H1 (cell line): ENCODE measurements at regions not wholly inside any gene's neighbourhood (a gene's known extent, or its start where the extent isn't known, plus 50 kb on each side); places are given as distances from the start of the nearest gene placed in this dataset.

Experiments
- CTCF ChIA-PET: fragments of 300-600 bp; sonication (Branson Sonifier 250); formaldehyde crosslinking; loops from one replicate; lab custom pipeline; 2021; ENCODE audit not compliant: partially characterized antibody; lab: Charles Lee
- POLR2A ChIA-PET: fragments of 300-600 bp; sonication (Branson Sonifier 250); formaldehyde crosslinking; loops from one replicate; lab custom pipeline; 2021; ENCODE audit warnings: inconsistent platforms; ENCODE audit not compliant: partially characterized antibody; lab: Charles Lee
- DNase-seq, 2 experiments: peaks; one replicate each; pipeline versions ENCODE4 v3.0.0 to v3.0.0-alpha.2; 2010 to 2022; ENCODE audit warnings: low spot score in 2 of 2, low read depth in 1 of 2, mixed read lengths in 1 of 2
- FAIRE-seq: peaks from 2 replicates; lab custom pipeline; 2011; peaks lifted over from hg19 to GRCh38; lab: Jason Lieb, UNC
- H2AFZ ChIP-seq: 2 replicates; pipeline ENCODE4 v1.8.1; 2012; ENCODE audit warnings: low read length, inconsistent platforms
- H2AK5ac ChIP-seq: 2 replicates; pipeline ENCODE4 v1.6.1; 2013; ENCODE audit warnings: low read depth, low read length
- H2BK120ac ChIP-seq: replicated peaks from 2 replicates; pipeline ENCODE3; 2013; ENCODE audit warnings: low read depth, low read length, inconsistent platforms
- H2BK12ac ChIP-seq: 2 replicates; pipeline ENCODE4 v1.6.1; 2013; ENCODE audit warnings: low read depth, low read length
- H2BK15ac ChIP-seq: 2 replicates; pipeline ENCODE4 v1.6.1; 2013; ENCODE audit warnings: low read length
- H2BK20ac ChIP-seq: 2 replicates; pipeline ENCODE4 v1.6.1; 2013; ENCODE audit warnings: low read length
- H2BK5ac ChIP-seq: 2 replicates; pipeline ENCODE4 v1.6.1; 2013; ENCODE audit warnings: low read depth, low read length
- H3K14ac ChIP-seq: 2 replicates; pipeline ENCODE4 v1.6.1; 2013; ENCODE audit warnings: inconsistent platforms; ENCODE audit not compliant: insufficient read length
- H3K18ac ChIP-seq: 2 replicates; pipeline ENCODE4 v1.6.1; 2013; ENCODE audit warnings: low read length; ENCODE audit errors: extremely low read depth
- H3K23ac ChIP-seq: 2 replicates; pipeline ENCODE4 v1.6.1; 2013; ENCODE audit warnings: inconsistent platforms; ENCODE audit not compliant: insufficient read length
- H3K23me2 ChIP-seq: 2 replicates; pipeline ENCODE4 v1.6.1; 2013; ENCODE audit warnings: low read depth, low read length
- H3K27ac ChIP-seq: 2 replicates; pipeline ENCODE4 v1.6.1; 2011; ENCODE audit warnings: low read depth, low read length, inconsistent platforms
- H3K27me3 ChIP-seq, 4 experiments: replicated peaks in 1 of 4; 1 replicate in 1 of 4; 2 replicates in 3 of 4; pipeline versions ENCODE4 v1.6.1 to v1.8.1; 2011 to 2013; ENCODE audit warnings: low read length in 3 of 4, mild to moderate bottlenecking in 3 of 4, inconsistent platforms in 2 of 4, mixed read lengths in 2 of 4, moderate library complexity in 1 of 4; ENCODE audit not compliant: control insufficient read depth in 3 of 4, insufficient read depth in 3 of 4; ENCODE audit errors: extremely low read depth in 1 of 4
- H3K36me3 ChIP-seq, 4 experiments: 2 replicates each; pipeline versions ENCODE4 v1.6.1 to v1.8.1; 2011 to 2013; ENCODE audit warnings: mild to moderate bottlenecking in 4 of 4, low read length in 3 of 4, moderate library complexity in 2 of 4, control low read depth in 1 of 4, inconsistent platforms in 1 of 4; ENCODE audit not compliant: insufficient read depth in 4 of 4, control insufficient read depth in 2 of 4
- H3K4ac ChIP-seq: replicated peaks from 2 replicates; pipeline ENCODE3; 2013; ENCODE audit warnings: low read length, low read depth, mixed read lengths, inconsistent platforms; ENCODE audit not compliant: insufficient read length
- H3K4me1 ChIP-seq, 4 experiments: replicated peaks in 1 of 4; 1 replicate in 1 of 4; 2 replicates in 3 of 4; pipeline versions ENCODE4 v1.6.1 to v1.8.1; 2011 to 2013; ENCODE audit warnings: low read length in 3 of 4, inconsistent platforms in 2 of 4, mixed read lengths in 1 of 4; ENCODE audit not compliant: insufficient read depth in 4 of 4, control insufficient read depth in 3 of 4
- H3K4me2 ChIP-seq, 2 experiments: 2 replicates each; pipeline versions ENCODE4 v1.6.1 to v1.8.1; 2011 to 2013; ENCODE audit warnings: low read depth in 2 of 2, low read length in 2 of 2, control low read depth in 1 of 2, inconsistent platforms in 1 of 2, mild to moderate bottlenecking in 1 of 2; ENCODE audit not compliant: insufficient read depth in 1 of 2
- H3K4me3 ChIP-seq, 4 experiments: fragments of 200-600, 300-600 bp in 1 of 4; sonication (generic), shearing (Covaris generic), sonication (Bioruptor Twin) in 1 of 4; 2 replicates each; pipeline versions ENCODE4 v1.5.1 to v1.8.1; 2011 to 2016; ENCODE audit warnings: low read length in 4 of 4, low read depth in 3 of 4, control low read depth in 2 of 4, inconsistent platforms in 2 of 4, mild to moderate bottlenecking in 2 of 4, mixed read lengths in 1 of 4, moderate library complexity in 1 of 4; ENCODE audit not compliant: insufficient read depth in 2 of 4; ENCODE audit errors: extremely low read depth in 1 of 4
- H3K56ac ChIP-seq: replicated peaks from 2 replicates; pipeline ENCODE3; 2013; ENCODE audit warnings: low read depth, mild to moderate bottlenecking, mixed read lengths, low read length, inconsistent platforms; ENCODE audit not compliant: insufficient read length
- H3K79me1 ChIP-seq: 2 replicates; pipeline ENCODE4 v1.6.1; 2013; ENCODE audit warnings: low read depth, low read length, control low read depth
- H3K79me2 ChIP-seq, 2 experiments: 2 replicates each; pipeline versions ENCODE4 v1.6.1 to v1.8.1; 2012 to 2013; ENCODE audit warnings: low read length in 2 of 2, mild to moderate bottlenecking in 2 of 2, inconsistent platforms in 1 of 2; ENCODE audit not compliant: insufficient read depth in 2 of 2, control insufficient read depth in 1 of 2
- H3K9ac ChIP-seq, 4 experiments: replicated peaks in 1 of 4; 1 replicate in 1 of 4; 2 replicates in 3 of 4; pipeline versions ENCODE4 v1.6.1 to v1.8.1; 2011 to 2013; ENCODE audit warnings: low read depth in 3 of 4, low read length in 3 of 4, control low read depth in 2 of 4, mild to moderate bottlenecking in 2 of 4, moderate library complexity in 2 of 4, inconsistent platforms in 1 of 4; ENCODE audit errors: extremely low read depth in 1 of 4
- H3K9me3 ChIP-seq, 2 experiments: 2 replicates each; pipeline versions ENCODE4 v1.6.1 to v1.8.1; 2012 to 2013; ENCODE audit warnings: mild to moderate bottlenecking in 2 of 2, moderate library complexity in 2 of 2, control low read depth in 1 of 2, inconsistent platforms in 1 of 2, low read depth in 1 of 2, low read length in 1 of 2, mixed read lengths in 1 of 2; ENCODE audit not compliant: insufficient read depth in 2 of 2
- H4K20me1 ChIP-seq, 2 experiments: replicated peaks in 1 of 2; 2 replicates each; pipeline versions ENCODE3 to v1.8.1; 2011 to 2013; ENCODE audit warnings: inconsistent platforms in 2 of 2, low read length in 2 of 2, mild to moderate bottlenecking in 1 of 2; ENCODE audit not compliant: insufficient read depth in 2 of 2, control insufficient read depth in 1 of 2
- H4K5ac ChIP-seq: 2 replicates; pipeline ENCODE4 v1.6.1; 2013; ENCODE audit warnings: low read length, low read depth, mixed read lengths, inconsistent platforms; ENCODE audit not compliant: insufficient read length
- H4K8ac ChIP-seq: 2 replicates; pipeline ENCODE4 v1.8.0; 2013; ENCODE audit warnings: mild to moderate bottlenecking, moderate library complexity, low read length, inconsistent platforms; ENCODE audit not compliant: insufficient read depth; ENCODE audit errors: extremely low read depth
- H4K91ac ChIP-seq: replicated peaks from 2 replicates; pipeline ENCODE3; 2013; ENCODE audit warnings: low read length, mixed read lengths, inconsistent platforms; ENCODE audit not compliant: insufficient read length
- CBX5 ChIP-seq: fragments of 300-800, 300-1000 bp; sonication (generic); IDR thresholded peaks from 2 replicates; pipeline ENCODE4 v1.7.1; 2016; ENCODE audit warnings: antibody characterized with exemption, low read length, low read depth
- CREB1 ChIP-seq: IDR thresholded peaks from 2 replicates; pipeline ENCODE4 v1.6.1; 2012; ENCODE audit warnings: inconsistent platforms
- EZH2 ChIP-seq: fragments of 200-600 bp; sonication (generic); IDR thresholded peaks from 2 replicates; pipeline ENCODE4 v1.7.1; 2012; ENCODE audit warnings: low read depth, mild to moderate bottlenecking, moderate library complexity, low read length, inconsistent platforms; ENCODE audit not compliant: severe bottlenecking
- GTF2F1 ChIP-seq: IDR thresholded peaks from 2 replicates; pipeline ENCODE4 v1.6.1; 2012; ENCODE audit warnings: low read depth, low read length, improper control_type of control experiment, borderline replicate concordance
- HDAC2 ChIP-seq, 2 experiments: fragments of 300-600 bp in 1 of 2; sonication (generic) in 1 of 2; IDR thresholded peaks; 2 replicates each; pipeline ENCODE4 v1.6.1; 2011 to 2012; ENCODE audit warnings: low read depth in 2 of 2, low read length in 2 of 2, mild to moderate bottlenecking in 2 of 2, moderate library complexity in 2 of 2, borderline replicate concordance in 1 of 2, inconsistent platforms in 1 of 2
- KDM4A ChIP-seq: IDR thresholded peaks from one replicate; pipeline ENCODE4 v1.7.1; 2012; ENCODE audit warnings: low read depth, mild to moderate bottlenecking, moderate library complexity, low read length, inconsistent platforms; ENCODE audit not compliant: severe bottlenecking
- POU5F1 ChIP-seq: IDR thresholded peaks from 2 replicates; pipeline ENCODE4 v1.6.1; 2011; ENCODE audit warnings: low read depth, mild to moderate bottlenecking, low read length, moderate library complexity
- RBBP5 ChIP-seq: IDR thresholded peaks from 2 replicates; pipeline ENCODE4 v1.7.1; 2012; ENCODE audit warnings: low read depth, mild to moderate bottlenecking, inconsistent platforms, low read length, moderate library complexity, borderline replicate concordance
- SAP30 ChIP-seq: fragments of 300-600 bp; sonication (generic); IDR thresholded peaks from 2 replicates; pipeline ENCODE4 v1.7.1; 2012; ENCODE audit warnings: low read length, moderate library complexity, mild to moderate bottlenecking, inconsistent platforms; ENCODE audit not compliant: insufficient read depth, insufficient replicate concordance
- SP4 ChIP-seq: IDR thresholded peaks from 2 replicates; pipeline ENCODE4 v1.6.1; 2012; ENCODE audit warnings: low read length, inconsistent platforms
- WGBS, 2 experiments: shearing (Covaris generic) in 1 of 2; methylation state at CpG; one replicate each; pipeline versions ENCODE4 v1.1.6 to v1.1.7; 2013 to 2015; ENCODE audit warnings: low lambda C conversion rate in 2 of 2, mixed read lengths in 2 of 2, inconsistent platforms in 1 of 2, low coverage in 1 of 2, missing lambda C conversion rate in 1 of 2; ENCODE audit not compliant: insufficient replicate concordance in 2 of 2, insufficient coverage in 1 of 2, insufficient read length in 1 of 2; ENCODE audit errors: extremely low coverage in 1 of 2, missing lambda C conversion rate in 1 of 2; 5-methylcytosine and 5-hydroxymethylcytosine counted together

DNA sequence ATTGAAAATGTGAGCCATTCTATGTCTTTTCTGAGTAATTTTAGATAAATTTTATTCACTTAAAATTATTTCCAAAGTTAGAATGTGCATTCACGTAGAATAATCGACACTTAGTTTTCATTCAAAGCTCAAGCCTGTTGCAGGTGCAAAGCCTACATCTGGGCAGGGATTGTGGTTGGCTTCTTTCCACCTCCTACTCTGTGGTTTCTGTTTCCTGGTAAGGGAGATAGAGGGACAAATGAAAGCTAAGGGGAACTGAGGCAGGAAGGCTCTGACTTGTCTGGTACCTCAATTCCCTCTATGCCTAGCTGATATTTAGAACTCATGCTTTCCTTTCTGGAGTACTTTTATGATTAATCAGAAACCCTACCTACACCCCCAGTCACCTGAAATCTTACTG, 251.2 kb upstream of the DPYD start:
- no peak overlapping the region for H4K5ac ChIP-seq
- DNase-seq, result no peak
- H3K79me1 ChIP-seq, result no peaks in the 10 kb centered on the region
- ChIA-PET POLR2A (no interaction called here), CTCF (no interaction called here)
- H4K20me1 ChIP-seq, result no peaks in the 10 kb centered on the region
- H3K14ac ChIP-seq, result no peak overlapping the region
- no peak for FAIRE-seq
- no peaks in the 10 kb centered on the region for H3K79me2 ChIP-seq
- no peak overlapping the region for H2BK5ac ChIP-seq
- H3K23me2 ChIP-seq, result no peaks in the 10 kb centered on the region; the same call in 1 of the 2 replicates
- no peaks in the 10 kb centered on the region for H3K36me3 ChIP-seq
- H3K18ac ChIP-seq, result no peak overlapping the region
- no peak overlapping the region for H2AK5ac ChIP-seq
- no peak overlapping the region for H3K23ac ChIP-seq
- H3K27ac ChIP-seq, result no peak overlapping the region
- no peak overlapping the region for H3K56ac ChIP-seq
- no peak overlapping the region for H3K4me3 ChIP-seq
- H4K8ac ChIP-seq, result no peak overlapping the region
- H2AFZ ChIP-seq, result no peak overlapping the region
- no peak overlapping the region for H3K4me2 ChIP-seq
- H2BK12ac ChIP-seq, result no peak overlapping the region
- no peaks in the 10 kb centered on the region for H3K4me1 ChIP-seq
- no peaks in the 10 kb centered on the region for H3K9me3 ChIP-seq
- H3K4ac ChIP-seq, result no peak overlapping the region
- no peak overlapping the region for H2BK20ac ChIP-seq
- no peak overlapping the region for H3K9ac ChIP-seq
- H2BK15ac ChIP-seq, result no peak overlapping the region
- H4K91ac ChIP-seq, result no peak overlapping the region
- 96% methylated on average over 2 of the region's 2 CpGs; no CpG with 5 or more reads in 1 of the 2 experiments for WGBS, 2 experiments
- H2BK120ac ChIP-seq, result no peak overlapping the region
- no peak for TF ChIP-seq SP4
- TF ChIP-seq HDAC2 (IDR thresholded peaks at IDR 0.05; ENCODE audit: borderline replicate concordance in 1 of 2, low read depth in 2 of 2, low read length in 2 of 2), result no peak
- TF ChIP-seq SAP30, result no peak
- no peak for TF ChIP-seq KDM4A
- no peak for TF ChIP-seq RBBP5
- no peak for TF ChIP-seq CREB1
- TF ChIP-seq EZH2, result no peak
- no peak for TF ChIP-seq CBX5
- no peak for TF ChIP-seq POU5F1
- TF ChIP-seq GTF2F1, result no peak
- H3K27me3 ChIP-seq, result no peaks in the 10 kb centered on the region
